Neuronal stem cell (in vitro differentiated cells): ENCODE measurements at regions not wholly inside any gene's neighbourhood (a gene's known extent, or its start where the extent isn't known, plus 50 kb on each side); places are given as distances from the start of the nearest gene placed in this dataset.
A peak's percentile ranks its signal among the peaks of the same experiment; 100 is the strongest.

Experiments used
- DNase-seq: peaks from one replicate; pipeline ENCODE4 v3.0.0-alpha.2; 2013; ENCODE audit warnings: low spot score
- H2AFZ ChIP-seq: one replicate; pipeline ENCODE4 v1.6.1; 2013; ENCODE audit warnings: mild to moderate bottlenecking, low read length, inconsistent platforms
- H2AK5ac ChIP-seq: 2 replicates; pipeline ENCODE4 v1.6.1; 2013; ENCODE audit warnings: low read depth, mild to moderate bottlenecking, inconsistent platforms, low read length, moderate library complexity, mixed read lengths
- H2BK120ac ChIP-seq: 2 replicates; pipeline ENCODE4 v1.6.1; 2013; ENCODE audit warnings: low read depth, mild to moderate bottlenecking, inconsistent platforms, low read length, moderate library complexity, mixed read lengths
- H2BK12ac ChIP-seq: one replicate; pipeline ENCODE4 v1.6.1; 2013; ENCODE audit warnings: low read length, inconsistent platforms
- H2BK15ac ChIP-seq: 2 replicates; pipeline ENCODE4 v1.6.1; 2013; ENCODE audit warnings: mild to moderate bottlenecking, low read length, inconsistent platforms, mixed read lengths
- H2BK5ac ChIP-seq: one replicate; pipeline ENCODE4 v1.6.1; 2013; ENCODE audit warnings: inconsistent platforms, mild to moderate bottlenecking, low read length, moderate library complexity
- H3K14ac ChIP-seq: one replicate; pipeline ENCODE4 v1.6.1; 2013; ENCODE audit warnings: low read length, inconsistent platforms
- H3K18ac ChIP-seq: 2 replicates; pipeline ENCODE4 v1.6.1; 2013; ENCODE audit warnings: low read length, inconsistent platforms
- H3K23ac ChIP-seq: 2 replicates; pipeline ENCODE4 v1.6.1; 2013; ENCODE audit warnings: low read depth, mild to moderate bottlenecking, mixed read lengths, low read length, inconsistent platforms; ENCODE audit not compliant: poor library complexity
- H3K27ac ChIP-seq: replicated peaks from 3 replicates; pipeline ENCODE4 v1.5.1; 2013; ENCODE audit warnings: low read length, inconsistent platforms
- H3K27me3 ChIP-seq, 3 experiments: 2 replicates each; pipeline ENCODE4 v1.6.1; 2013; ENCODE audit warnings: low read length in 3 of 3, mild to moderate bottlenecking in 2 of 3, inconsistent platforms in 1 of 3, low read depth in 1 of 3, mixed read lengths in 1 of 3, moderate library complexity in 1 of 3; ENCODE audit not compliant: control insufficient read depth in 3 of 3, insufficient read depth in 3 of 3
- H3K36me3 ChIP-seq, 2 donors: replicated peaks in 1 of 2; 2 replicates each; pipeline ENCODE4 v1.6.1; 2013; ENCODE audit warnings: low read length in 2 of 2; ENCODE audit not compliant: control insufficient read depth in 2 of 2, insufficient read depth in 2 of 2
- H3K4ac ChIP-seq: 2 replicates; pipeline ENCODE4 v1.6.1; 2013; ENCODE audit warnings: inconsistent platforms, mild to moderate bottlenecking, low read length, moderate library complexity
- H3K4me1 ChIP-seq, 2 donors: 1 replicate in 1 of 2; 2 replicates in 1 of 2; pipeline ENCODE4 v1.6.1; 2013; ENCODE audit warnings: low read length in 2 of 2, low read depth in 1 of 2; ENCODE audit not compliant: control insufficient read depth in 2 of 2, insufficient read depth in 1 of 2
- H3K4me2 ChIP-seq: one replicate; pipeline ENCODE4 v1.6.1; 2013; ENCODE audit warnings: mild to moderate bottlenecking, low read length, inconsistent platforms; ENCODE audit not compliant: insufficient read depth, poor library complexity, severe bottlenecking
- H3K4me3 ChIP-seq, 2 donors: 2 replicates each; pipeline ENCODE4 v1.5.1; 2013; ENCODE audit warnings: low read length in 2 of 2, mild to moderate bottlenecking in 2 of 2, inconsistent platforms in 1 of 2, moderate library complexity in 1 of 2
- H3K79me1 ChIP-seq: one replicate; pipeline ENCODE4 v1.6.1; 2013; ENCODE audit warnings: low read depth, mild to moderate bottlenecking, inconsistent platforms, low read length, moderate library complexity
- H3K9ac ChIP-seq: one replicate; pipeline ENCODE4 v1.6.1; 2013; ENCODE audit warnings: mild to moderate bottlenecking, low read depth, low read length, inconsistent platforms; ENCODE audit not compliant: poor library complexity
- H3K9me3 ChIP-seq, 2 donors: replicated peaks in 1 of 2; 2 replicates each; pipeline versions ENCODE3 to v1.6.1; 2013; ENCODE audit warnings: low read length in 2 of 2, mild to moderate bottlenecking in 2 of 2, inconsistent platforms in 1 of 2, low read depth in 1 of 2, mixed read lengths in 1 of 2, moderate library complexity in 1 of 2; ENCODE audit not compliant: control insufficient read depth in 2 of 2, insufficient read depth in 1 of 2
- H4K8ac ChIP-seq: one replicate; pipeline ENCODE4 v1.6.1; 2013; ENCODE audit warnings: low read depth, mild to moderate bottlenecking, inconsistent platforms, low read length, moderate library complexity
- H4K91ac ChIP-seq: one replicate; pipeline ENCODE4 v1.6.1; 2013; ENCODE audit warnings: low read length, low read depth, mild to moderate bottlenecking, inconsistent platforms; ENCODE audit not compliant: poor library complexity
- WGBS, 2 donors: extraction: QIAGEN DNeasy Blood & Tissue Kit; methylation state at CpG; one replicate each; pipeline ENCODE4 v1.1.7; 2013; ENCODE audit warnings: missing lambda C conversion rate in 2 of 2, mixed read lengths in 1 of 2; ENCODE audit not compliant: insufficient read length in 2 of 2, insufficient replicate concordance in 1 of 2; ENCODE audit errors: extremely low coverage in 2 of 2; 5-methylcytosine and 5-hydroxymethylcytosine counted together

DNA sequence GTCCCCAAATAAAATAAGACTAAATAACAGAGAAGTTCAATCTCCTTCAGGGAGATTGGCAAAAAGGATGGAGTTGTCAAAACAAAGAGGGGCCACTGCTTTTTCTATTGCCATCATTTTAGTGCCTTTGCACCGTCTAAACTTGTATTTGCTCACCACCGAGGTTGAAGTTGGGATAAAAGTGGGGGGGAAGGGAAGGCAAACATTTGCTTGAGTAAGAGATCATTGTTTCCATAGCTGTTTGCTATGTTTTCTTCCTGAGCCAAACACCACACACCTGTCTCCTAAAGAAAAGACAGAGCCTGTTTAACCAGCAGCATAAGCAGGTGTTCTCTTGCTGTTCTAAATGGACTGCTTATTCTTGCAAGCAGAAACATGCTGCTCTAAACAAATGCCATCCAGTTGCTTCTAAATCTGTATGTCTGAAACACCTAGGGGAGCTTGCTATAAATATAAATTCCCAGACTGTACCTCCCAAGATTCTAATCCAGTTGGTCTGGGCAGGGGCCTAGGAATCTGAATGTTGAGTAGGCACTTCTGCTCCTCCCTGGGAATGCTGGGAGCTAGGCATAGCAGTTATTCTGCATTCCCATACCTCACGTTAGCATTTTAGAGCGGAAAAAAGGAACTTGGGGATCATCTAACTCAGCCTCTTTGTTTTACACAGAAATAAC is 179.4 kb upstream of the ARL4C start:
- H2BK120ac ChIP-seq = no peak overlapping the region
- no peak overlapping the region for H2AK5ac ChIP-seq
- H3K9ac ChIP-seq = no peak overlapping the region
- H3K14ac ChIP-seq = no peak overlapping the region
- no peak overlapping the region for H3K23ac ChIP-seq
- H2BK15ac ChIP-seq = no peak overlapping the region
- H4K91ac ChIP-seq = no peak overlapping the region
- peaks cover 19 to 24% of the 10 kb centered on the region in 2 donors for H3K4me1 ChIP-seq
- no peak overlapping the region for H3K18ac ChIP-seq
- H3K27me3 ChIP-seq = no peaks in the 10 kb centered on the region
- H2BK12ac ChIP-seq = no peak overlapping the region
- H3K9me3 ChIP-seq = peaks cover 6 to 26% of the 10 kb centered on the region in 2 donors
- H3K4ac ChIP-seq = no peak overlapping the region
- no peak overlapping the region for H2BK5ac ChIP-seq
- no peak overlapping the region for H3K4me3 ChIP-seq
- H2AFZ ChIP-seq = peak overlapping the region; percentile 70
- H3K4me2 ChIP-seq = no peak overlapping the region
- DNase-seq = no peak
- no peaks in the 10 kb centered on the region for H3K36me3 ChIP-seq
- peaks cover 2% of the 10 kb centered on the region for H3K79me1 ChIP-seq
- no CpG with 5 or more reads among the region's 4 CpGs for WGBS, 2 donors
- peak overlapping the region; percentile 85 for H3K27ac ChIP-seq
- H4K8ac ChIP-seq = no peak overlapping the region

DNA sequence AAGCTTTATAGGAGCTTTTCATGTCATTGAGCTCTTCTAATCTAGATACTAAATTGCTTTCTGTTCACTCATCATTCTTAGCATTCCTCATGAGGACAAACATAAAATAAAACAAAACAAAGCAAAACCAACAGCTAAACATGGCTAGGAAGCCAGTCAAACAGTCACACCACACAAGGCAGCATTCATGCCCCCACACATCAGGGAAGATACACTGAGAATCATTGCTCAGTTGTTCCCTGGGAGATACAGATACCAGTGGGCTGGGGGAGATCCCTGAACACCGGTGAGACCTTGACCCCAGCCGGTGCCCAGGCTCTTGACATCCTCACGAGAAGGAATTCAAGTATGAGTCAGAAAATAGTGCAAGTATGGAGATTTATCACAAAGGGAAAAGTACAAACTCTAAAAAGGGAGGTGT is 177.9 kb upstream of the ARL4C start:
- Histone ChIP-seq H2BK12ac (no peak overlapping the region), H2AFZ (no peak overlapping the region), H3K36me3 (no peaks in the 10 kb centered on the region), H3K23ac (no peak overlapping the region), H4K91ac (no peak overlapping the region), H4K8ac (no peak overlapping the region), H2BK15ac (no peak overlapping the region), H3K9ac (no peak overlapping the region), H3K18ac (peak overlapping the region; percentile 53), H2BK120ac (no peak overlapping the region), H3K4me3 (no peak overlapping the region), H3K79me1 (peaks cover 2% of the 10 kb centered on the region), H3K4ac (no peak overlapping the region), H3K27me3 (no peaks in the 10 kb centered on the region), H3K4me2 (no peak overlapping the region), H2AK5ac (no peak overlapping the region), H3K27ac (no peak overlapping the region), H2BK5ac (no peak overlapping the region), H3K4me1 (peaks cover 22 to 27% of the 10 kb centered on the region in 2 donors), H3K14ac (no peak overlapping the region), H3K9me3 (peaks cover 6 to 26% of the 10 kb centered on the region in 2 donors)
- WGBS, 2 donors = no CpG with 5 or more reads among the region's 3 CpGs
- DNase-seq = no peak

DNA sequence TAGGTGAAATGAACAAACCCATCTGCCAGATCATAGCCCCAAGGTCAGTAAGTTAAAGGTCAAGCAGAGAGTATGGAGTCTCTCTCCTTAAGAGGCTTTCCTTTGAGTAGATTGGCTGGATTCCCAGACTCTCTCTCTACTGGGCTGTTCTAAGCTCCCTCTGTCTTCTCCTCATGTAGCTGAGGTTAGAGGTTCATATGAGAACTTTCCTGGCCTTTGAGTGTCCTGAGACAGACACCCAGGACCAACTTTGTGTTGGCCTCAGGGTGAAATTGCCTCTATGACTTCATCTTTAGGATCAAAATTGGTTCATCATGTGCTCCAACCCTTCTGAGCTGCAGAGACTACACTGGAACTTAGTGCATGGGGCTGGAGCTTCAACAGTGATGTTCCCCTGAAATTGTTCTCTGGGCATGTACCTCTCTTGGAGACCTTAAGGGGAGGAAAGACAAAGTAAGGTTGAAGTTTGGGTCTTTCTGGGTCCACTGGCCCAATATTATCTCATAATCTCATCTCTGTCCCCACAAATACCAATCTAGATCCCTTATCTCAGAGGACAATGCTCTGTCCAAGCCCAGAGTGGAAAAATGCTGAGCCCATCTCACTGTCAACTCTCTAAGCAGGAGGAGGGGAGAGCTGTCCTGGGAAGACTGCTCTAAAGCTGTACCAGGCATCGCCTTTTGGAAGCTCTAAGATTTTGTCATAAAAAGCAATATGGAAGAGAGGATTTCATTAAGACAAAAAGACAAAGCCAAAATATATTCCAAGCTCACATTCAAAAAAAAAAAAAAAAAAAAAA is 177.3 kb upstream of the ARL4C start:
- Histone ChIP-seq H2BK5ac (no peak overlapping the region), H3K18ac (no peak overlapping the region), H4K8ac (no peak overlapping the region), H2BK12ac (no peak overlapping the region), H2AK5ac (no peak overlapping the region), H4K91ac (no peak overlapping the region), H3K4me2 (no peak overlapping the region), H3K36me3 (no peaks in the 10 kb centered on the region), H3K14ac (no peak overlapping the region), H2AFZ (no peak overlapping the region), H3K4ac (no peak overlapping the region), H3K23ac (no peak overlapping the region), H3K4me1 (peaks cover 22 to 27% of the 10 kb centered on the region in 2 donors), H3K9me3 (peaks cover 6 to 26% of the 10 kb centered on the region in 2 donors), H2BK120ac (no peak overlapping the region), H3K27me3 (no peaks in the 10 kb centered on the region), H3K9ac (no peak overlapping the region), H3K79me1 (peaks cover 2% of the 10 kb centered on the region), H3K27ac (no peak overlapping the region), H3K4me3 (no peak overlapping the region), H2BK15ac (peak overlapping the region; percentile 18)
- DNase-seq = no peak
- WGBS, 2 donors = no CpG with 5 or more reads among the region's 1 CpG

DNA sequence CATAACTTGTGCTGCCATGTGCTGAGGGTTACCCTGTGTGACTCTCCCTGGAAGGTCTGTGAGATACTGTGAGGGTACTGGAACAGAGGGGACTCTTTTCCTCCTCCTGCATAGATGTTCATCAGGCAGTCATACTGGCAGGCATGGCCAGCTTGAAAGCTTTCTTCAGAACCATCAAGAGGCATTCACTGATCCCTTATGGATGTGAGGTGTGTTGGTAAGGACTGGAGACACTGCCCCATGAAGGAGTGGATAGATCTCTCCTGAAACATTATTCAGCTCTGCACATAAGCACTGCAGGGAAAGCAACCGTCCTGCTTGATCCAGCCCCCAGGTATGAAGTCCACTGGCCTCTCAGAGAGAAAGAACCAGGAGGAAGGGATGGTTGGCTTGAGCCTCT is 176.6 kb upstream of the ARL4C start:
- no peak overlapping the region for H4K91ac ChIP-seq
- H4K8ac ChIP-seq = no peak overlapping the region
- peaks cover under 1% of the 10 kb centered on the region for H3K79me1 ChIP-seq

More for the DNA sequence above, 176.6 kb upstream of the ARL4C start:
- Histone ChIP-seq H3K18ac (no peak overlapping the region), H3K14ac (no peak overlapping the region), H2BK15ac (peak overlapping the region; percentile 18), H2AK5ac (no peak overlapping the region), H3K9me3 (peaks cover 3 to 27% of the 10 kb centered on the region in 2 donors), H3K9ac (no peak overlapping the region), H3K4me1 (peaks cover 22 to 27% of the 10 kb centered on the region in 2 donors), H3K4me2 (no peak overlapping the region), H2BK120ac (no peak overlapping the region), H3K27me3 (no peaks in the 10 kb centered on the region), H3K23ac (no peak overlapping the region), H3K4ac (no peak overlapping the region), H3K4me3 (no peak overlapping the region), H3K36me3 (no peaks in the 10 kb centered on the region), H2BK5ac (no peak overlapping the region), H3K27ac (no peak overlapping the region), H2BK12ac (no peak overlapping the region), H2AFZ (no peak overlapping the region)
- no CpG with 5 or more reads among the region's 1 CpG for WGBS, 2 donors
- DNase-seq = no peak
